Activated gamma-delta T cell treated with Interleukin-2 at 50 U/mL for 16 hours (primary cell): ENCODE measurements at regions not wholly inside any gene's neighbourhood (a gene's known extent, or its start where the extent isn't known, plus 50 kb on each side); places are given as distances from the start of the nearest gene placed in this dataset.

Experiments used
- DNase-seq: peaks from one replicate; pipeline ENCODE4 v3.0.0-alpha.2; 2020

DNA sequence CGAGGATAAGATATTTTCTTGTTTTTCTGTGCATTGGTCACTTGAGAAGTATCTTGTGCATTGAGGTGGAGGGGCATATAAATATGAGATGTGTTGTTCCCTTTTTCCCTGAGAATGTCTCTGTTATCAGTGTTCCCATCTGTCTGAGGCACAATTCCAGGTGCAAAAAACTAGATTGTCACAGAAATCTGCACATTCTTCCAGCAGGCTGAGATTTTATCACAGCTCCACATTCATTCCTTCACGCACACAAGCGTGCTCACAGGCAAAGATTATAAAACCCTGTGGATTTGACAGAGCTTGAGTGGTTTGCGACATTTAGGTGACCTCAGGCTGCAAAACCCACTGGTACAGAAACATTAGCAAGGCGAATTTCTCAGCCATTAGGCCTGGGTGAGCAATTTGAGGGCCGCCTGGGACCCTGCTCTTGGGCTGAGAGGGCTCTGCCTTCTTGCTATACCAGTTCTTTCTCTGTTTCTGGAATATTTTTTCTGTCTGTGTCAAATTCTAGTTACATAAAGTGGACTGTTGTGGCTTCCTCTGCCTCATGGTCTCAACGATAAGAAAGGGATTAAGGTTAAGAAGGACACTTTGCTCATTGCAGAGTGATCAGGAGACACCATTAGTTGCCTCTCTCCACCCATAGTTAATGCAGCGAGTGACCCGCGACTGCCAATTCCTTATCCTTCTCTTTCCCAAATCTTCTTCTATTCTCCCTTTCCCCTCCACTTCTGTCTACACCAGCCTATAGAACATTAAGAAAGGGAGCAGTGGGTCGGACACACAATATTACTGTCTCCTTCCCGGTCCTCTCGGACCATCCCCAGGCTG is 86.7 kb upstream of the C1QTNF7 start:
- no peak for DNase-seq

DNA sequence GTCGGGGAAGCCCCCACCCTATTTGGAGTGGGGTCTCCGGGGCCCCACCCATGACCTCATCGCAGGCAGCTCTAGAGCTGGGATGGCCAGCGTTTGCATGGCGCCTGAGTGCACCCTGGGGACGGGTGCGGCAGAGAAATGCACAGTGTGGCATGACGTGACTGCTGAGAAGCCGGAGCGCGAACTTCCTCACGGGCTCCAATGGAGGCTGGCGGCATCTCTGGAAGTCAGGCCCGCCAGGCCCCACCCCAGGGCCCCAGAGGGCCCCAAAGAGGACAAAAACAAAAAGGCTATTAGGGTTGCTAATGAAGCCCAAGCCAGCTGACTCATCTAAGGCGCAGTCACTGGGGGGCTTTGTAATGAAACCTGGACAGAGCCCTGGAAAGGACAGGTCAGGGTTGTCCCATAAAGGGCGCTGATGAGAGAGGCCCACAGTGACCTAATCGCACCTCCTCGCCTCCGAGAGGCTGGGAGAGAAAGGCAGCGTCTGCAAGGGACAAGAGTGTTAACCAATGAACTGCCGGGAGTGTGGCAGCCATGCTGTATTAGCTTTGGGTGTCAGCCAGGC is 86.0 kb upstream of the C1QTNF7 start:
- DNase-seq: no peak

DNA sequence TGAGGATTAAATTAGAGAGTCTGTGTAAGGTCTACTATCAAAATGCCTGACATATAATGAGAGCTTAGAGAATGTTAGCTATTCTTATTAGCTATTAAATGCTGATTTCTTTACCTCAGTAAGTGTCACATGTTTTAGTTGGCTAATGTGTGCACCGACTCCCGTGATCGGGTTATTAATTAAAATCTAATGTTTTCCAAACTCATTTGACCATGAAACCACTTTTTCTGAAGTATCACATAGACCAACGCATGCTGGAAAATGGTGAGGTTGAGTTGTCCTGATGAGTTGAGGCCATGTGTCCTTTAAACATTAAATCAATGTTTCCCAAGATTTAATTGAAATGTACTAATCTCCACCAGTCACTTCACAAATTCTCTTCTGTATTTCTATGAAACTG is 84.8 kb upstream of the C1QTNF7 start:
- no peak for DNase-seq

DNA sequence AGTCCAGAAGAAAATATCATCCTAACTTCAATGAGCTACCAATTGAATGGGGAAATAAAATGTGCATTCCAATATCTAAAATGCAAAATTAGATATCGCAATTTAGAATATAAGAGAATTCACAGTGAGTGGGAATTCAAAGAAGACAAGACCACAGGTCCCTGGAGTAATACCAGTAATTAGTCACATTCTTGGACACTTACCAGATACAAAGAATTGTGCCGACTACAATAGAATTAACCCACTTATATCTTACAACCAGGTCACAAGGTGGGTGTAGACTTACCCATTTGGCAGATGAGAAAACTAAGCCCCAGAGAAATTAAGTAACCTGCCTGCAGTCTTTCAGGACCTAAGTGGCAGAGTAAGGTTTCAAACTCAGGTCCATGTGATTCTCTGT is 84.3 kb upstream of the C1QTNF7 start:
- DNase-seq: no peak

DNA sequence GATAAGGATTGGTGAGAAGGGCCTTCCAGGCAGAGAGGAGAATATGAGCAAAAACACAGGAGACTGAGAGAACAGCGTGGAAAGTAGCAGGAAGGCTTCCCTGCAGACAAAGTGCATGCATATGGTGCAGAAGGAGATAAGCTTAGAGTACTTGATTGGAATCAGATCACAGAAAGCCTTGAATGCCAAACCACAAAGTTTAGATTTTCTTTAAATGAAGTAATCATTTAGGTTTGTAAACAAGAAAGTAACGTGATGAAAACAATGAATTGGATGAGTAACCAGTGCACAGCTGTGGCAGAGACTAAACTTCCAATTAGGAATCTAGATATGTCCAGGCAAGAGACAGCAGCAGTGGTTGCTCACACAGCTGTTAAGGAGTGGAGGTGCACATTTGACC is 83.8 kb upstream of the C1QTNF7 start:
- no peak for DNase-seq

DNA sequence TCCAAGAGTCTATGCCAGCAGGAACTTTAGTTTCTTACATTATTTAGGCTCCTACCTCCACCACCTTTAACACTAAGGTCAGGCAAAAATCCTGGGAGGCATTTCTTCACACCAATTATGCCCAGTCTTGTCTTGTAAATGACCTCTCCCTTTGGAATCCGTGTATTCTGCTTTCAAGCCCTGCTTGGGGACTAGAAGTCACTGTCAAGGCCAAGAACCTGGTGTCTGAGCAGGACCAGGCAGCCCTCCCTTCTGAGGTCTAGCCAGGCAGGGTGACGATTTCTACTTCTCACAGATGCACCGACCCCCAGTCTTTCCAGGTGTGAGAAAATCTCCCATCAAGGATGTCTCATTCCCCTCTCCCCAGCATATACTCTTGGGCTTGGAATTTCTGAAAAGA is 82.7 kb upstream of the C1QTNF7 start:
- DNase-seq: no peak

DNA sequence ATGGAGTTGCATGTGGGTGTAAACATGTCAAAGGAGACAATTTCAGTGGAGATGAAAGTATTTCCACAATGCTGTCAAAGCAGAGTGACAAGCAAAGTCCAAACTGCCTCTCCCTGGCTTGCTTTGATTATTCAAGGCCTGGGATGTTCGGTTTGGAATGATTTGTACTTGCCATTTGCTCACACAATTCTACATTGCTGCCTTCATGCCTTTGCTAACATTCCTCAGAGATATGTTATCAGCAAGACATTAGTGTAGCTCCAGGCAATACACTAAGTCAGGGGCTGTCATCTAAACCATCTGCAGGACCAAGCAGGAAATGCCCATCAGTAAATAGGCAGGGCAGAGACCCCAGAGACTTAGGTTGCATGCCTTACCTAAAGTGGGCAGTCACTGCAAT is 79.6 kb upstream of the C1QTNF7 start:
- no peak for DNase-seq

DNA sequence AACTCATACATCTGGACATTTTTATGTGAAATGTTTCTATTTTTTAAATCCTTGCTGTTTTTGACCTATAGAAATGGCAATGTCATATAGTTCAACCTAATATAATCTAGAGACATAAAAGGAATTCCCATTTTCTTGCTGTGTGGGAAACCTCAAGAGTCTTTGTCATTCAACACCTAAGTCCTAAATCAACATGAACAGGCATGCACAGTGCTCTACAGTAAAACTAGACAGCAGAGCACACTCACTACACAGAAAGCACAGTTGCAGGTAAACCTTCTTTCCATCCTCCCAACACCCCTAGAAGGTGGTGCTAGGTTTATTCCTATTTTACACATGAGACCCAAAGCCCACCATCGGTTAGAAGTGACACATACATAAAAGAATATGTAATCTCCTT is 79.1 kb upstream of the C1QTNF7 start:
- DNase-seq: no peak

DNA sequence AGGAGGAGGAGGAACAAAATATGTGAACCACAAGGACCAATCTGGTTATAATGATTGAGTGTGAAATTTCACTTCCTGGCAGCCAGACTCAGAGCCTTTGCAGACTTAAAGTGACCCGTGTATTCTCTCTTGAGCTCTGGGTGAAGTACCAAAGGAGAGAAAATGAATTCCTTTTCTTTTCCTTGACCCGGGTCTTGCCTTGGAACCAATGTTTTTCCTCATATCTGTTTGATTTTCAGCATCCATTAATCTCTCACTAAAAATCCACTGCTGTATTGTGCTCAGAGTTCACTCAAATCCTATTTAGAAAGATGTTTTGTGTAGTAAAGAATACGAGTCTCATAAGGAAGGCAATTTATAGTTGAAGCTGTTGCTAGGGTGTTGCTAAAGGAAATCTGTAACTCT is 78.3 kb upstream of the C1QTNF7 start:
- no peak for DNase-seq

DNA sequence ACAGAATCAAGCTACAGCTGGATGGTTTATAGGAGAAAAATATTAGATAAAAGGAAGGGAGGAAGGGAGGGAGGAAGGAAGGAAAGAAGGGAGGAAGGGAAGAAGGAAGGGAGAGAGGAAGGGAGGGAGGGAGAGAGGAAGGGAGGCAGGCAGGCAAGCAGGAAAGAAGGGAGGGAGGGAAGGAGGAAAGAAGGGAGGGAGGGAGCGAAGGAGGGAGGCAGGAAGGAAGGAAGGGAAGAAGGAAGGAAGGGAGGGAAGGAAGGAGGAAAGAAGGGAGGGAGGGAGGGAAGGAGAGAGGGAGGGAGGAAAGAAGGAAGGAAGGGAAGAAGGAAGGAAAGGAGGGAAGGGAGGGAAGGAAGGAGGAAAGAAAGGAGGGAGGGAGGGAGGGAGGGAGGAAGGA is 77.9 kb upstream of the C1QTNF7 start:
- DNase-seq: no peak

DNA sequence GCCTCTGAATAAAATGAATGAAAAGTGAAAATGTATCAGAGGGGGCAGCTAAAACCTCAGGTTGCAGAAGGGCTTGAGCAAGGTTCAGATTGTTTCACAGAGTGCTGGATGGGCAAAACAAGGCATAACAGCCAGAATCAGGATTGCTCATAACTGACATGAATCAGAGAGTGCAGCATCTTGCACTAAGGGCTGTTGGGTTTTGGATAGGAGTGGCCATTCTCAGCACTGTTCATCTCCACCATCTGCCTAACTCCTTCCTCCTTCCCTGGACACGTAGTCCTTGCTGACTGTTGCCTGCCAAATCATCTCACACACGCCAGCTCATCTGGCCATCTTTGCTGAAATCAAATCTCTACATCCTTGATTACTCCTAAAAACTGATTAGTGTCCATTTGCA is 75.3 kb upstream of the C1QTNF7 start:
- no peak for DNase-seq

DNA sequence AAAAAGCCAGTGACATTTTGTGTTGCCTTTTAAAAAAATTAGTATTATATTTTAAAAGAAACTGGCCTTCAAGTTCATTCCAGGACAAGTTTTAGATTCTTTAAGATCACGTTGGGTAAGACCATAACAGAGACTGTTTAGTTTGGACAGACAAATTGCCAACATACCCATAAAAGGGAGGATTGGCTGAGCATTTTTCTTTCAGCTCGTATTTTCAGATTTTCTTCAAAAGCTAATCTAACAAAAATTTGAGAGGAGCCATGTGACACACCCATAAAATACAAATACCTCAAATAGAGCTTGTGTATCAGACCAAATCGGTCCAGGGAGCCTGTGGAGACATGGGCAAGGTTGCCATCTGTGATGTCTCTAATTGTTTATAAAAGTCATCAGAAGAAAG is 74.6 kb upstream of the C1QTNF7 start:
- DNase-seq: no peak

DNA sequence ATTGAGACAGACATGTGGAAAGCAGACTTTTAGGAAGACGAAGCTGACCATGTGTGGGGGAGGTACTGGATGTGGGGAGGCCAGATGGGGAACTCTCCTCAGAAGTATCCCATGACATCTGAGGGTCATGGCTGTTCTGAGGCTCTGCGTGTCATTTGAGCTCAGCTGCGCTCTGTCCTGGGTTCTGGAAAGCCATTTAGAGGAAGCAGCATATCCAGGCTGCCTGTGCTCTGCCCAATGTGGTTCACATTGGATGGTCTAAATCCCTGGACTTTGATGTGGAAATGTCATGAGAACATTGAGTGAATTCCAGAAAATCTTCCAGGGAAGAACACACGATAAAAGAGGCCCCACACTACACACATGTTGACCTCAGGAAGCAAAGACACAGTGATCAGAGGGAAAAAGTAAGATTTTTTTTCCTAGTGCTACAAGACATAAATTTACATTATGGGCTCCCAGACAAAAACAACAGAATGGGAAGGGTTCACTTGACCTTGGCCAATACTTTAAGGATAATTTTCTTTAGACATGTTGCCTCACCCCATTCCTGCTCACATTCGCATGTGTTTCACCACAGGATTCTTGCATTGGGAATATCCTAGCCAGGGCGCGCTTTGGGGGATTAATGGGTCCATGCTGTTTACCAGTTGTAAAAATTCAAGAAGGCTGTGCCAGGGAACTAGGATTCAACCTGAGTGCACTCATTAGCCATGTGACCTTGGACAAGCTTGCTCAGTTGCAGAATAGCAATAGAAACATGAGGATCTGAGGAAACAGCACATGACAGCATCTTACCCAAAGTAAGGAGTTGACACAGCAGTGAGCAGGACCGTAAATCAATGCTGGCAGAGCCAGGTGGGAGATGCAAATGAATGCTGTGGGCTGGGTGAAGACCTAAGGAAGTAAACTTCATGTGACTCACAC is 73.2 kb upstream of the C1QTNF7 start:
- DNase-seq: no peak

DNA sequence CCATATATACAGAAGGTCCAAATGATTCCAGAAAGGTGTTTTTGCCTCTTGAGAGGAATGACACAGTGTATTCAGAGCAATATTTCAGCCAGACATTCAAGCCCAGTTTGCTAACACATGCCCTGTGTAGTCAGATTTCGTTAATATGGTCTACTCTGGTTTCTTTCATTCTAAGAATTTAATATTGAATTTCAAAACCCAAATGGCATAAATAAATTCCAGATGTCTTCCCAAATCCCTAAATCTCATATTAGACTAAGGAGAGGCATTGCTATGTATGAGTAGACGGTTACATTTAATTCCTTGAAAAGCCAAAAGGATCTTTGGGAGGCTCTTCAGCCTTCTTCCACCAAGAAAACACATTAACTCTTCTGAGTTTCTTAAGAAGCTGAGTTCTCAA is 66.3 kb upstream of the C1QTNF7 start:
- DNase-seq: no peak

DNA sequence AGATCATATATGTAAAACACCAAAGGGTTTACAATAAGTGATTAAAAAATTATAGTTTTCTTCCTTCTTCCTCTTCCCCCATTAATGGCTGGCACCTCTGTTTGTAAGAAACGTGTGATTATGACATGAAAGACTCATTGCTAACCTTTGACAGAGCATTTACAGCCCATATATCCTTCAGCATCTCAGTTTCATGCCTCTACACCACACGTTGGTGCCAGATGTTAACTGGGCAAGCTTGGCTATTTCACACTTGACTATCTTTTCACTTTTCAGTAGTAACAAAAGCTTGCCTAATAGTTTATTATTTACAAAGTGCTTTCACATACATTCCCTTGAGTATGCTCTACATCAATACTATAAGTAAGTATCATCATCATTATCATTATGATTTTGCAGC is 65.3 kb upstream of the C1QTNF7 start:
- no peak for DNase-seq

DNA sequence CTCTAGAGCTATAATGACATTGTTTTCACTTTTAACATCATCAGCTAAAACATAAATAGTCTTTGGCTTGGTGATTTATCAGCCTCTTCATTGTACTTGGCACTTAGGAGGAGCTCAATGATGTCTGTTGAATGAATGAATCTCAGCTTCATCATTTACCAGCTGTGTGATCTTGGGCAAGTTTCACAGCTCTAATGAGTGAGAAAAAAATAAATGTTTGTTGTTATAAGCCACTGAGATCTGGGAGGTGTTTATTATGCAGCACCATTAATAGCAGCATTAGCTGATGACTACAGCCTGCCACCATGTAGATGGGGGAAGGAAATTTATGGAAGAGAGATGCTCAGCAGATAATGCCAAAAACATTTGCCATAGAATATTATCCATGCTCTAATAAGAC is 63.6 kb upstream of the C1QTNF7 start:
- no peak for DNase-seq

DNA sequence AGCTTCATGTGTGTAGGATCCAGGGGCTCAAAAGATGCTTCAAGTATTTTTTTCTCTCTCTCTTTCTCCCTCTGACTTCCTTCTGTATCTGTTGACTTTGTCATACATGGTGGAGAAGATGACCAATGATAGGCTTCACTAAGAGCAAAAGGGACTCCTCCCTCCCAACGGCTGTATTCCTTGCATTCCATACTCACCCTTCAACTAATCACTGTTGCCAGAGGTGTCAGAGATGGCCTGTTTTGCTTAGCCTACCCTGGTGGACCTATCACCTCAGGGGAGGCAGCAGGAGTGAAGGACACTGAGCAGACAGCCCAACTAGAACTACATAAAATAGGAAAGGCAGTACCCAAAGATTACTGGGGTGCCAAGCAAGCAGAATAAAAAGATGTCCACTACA is 62.2 kb upstream of the C1QTNF7 start:
- DNase-seq: no peak

DNA sequence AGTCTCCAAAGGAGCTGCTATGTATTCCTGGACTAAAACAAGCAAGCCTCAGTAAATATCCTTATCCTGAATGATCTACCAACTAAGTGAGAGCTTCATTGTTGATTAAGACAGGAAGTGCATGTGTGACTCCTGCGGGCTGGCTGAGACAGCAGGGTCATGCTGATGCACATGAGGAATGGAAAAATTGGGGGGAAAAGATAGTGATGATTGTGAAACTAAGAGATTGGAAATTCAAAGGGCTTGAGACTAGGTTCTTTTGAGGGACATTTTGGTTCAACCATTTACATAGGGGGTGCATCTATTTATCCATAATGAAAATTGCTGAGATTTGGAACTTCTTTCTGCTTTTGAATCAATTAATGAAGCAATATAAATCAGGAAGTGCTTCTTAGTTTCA is 61.1 kb upstream of the C1QTNF7 start:
- no peak for DNase-seq

DNA sequence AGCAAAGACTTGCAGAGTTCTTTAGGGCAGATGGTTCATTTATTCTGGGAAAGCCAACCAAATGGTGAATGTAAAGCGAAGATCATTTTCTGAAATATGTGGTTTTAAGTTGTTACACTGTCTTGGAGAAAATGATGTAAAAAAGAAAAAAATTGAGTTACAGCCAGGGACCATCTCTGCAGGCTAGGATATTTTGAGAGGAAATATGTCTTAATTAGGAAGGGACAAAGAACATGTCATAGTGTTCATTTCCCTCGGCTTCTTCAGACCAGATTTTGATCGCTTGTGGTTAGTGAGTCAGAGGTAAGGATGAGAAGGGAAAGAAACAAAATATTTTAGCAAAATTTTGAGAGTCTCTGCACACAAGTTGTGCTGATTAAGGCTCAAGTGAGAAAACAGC is 59.0 kb upstream of the C1QTNF7 start:
- no peak for DNase-seq

DNA sequence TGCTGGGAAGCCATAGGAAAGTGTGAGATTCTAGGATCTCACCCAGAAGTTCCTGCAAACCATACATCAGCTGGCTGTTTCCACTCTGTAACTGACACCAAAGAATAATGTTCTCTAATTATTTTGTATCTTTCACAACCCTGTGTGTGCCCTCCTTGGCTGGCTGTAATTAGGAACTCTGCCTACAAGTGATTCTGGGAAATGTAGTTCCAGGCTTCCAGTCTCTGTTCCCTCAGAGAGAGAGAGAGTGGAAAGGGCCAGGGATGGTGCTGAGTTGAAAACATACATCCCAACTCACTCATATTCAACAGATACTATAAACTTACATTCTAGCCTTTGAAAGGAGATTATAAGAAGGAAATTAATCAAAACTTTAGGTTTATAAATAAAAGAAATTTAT is 57.5 kb upstream of the C1QTNF7 start:
- DNase-seq: no peak

DNA sequence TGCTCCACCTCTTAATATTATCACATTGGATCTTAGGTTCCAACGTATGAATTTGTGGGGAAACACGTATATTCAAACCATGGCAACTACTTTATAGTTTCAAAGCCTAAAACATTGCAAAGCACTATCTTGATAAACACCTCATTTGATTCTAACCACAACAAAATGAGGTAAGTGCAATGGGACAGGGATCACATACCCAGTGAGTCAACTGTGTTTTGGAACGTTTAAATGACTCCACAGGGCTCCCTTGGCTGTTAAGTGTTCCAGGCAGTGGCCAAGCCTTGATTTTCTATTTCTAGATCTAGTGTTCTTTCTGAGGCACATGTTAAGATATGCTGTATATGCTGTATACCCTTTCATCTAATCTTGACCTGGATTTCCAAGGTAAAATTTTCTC is 54.5 kb upstream of the C1QTNF7 start:
- no peak for DNase-seq

DNA sequence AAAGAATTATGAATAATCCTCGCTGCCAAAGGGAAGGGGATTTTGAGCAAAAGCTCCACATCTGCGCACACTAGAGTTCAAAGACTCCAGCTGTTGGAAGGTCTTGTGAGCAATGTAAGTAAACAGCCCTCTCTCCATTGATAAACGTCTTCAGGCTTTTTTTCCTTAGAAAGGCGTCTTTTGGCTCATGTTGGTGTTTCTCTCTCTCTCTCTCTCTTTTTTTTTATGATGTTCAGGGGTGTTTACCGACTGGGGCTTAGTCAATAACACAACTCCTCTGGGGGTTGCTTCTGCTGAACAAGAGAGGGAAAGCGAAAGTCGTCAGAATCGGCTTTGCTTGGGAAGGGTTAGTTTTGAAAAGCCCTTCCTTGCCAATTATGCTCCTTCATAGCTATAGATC is 53.2 kb upstream of the C1QTNF7 start:
- no peak for DNase-seq

DNA sequence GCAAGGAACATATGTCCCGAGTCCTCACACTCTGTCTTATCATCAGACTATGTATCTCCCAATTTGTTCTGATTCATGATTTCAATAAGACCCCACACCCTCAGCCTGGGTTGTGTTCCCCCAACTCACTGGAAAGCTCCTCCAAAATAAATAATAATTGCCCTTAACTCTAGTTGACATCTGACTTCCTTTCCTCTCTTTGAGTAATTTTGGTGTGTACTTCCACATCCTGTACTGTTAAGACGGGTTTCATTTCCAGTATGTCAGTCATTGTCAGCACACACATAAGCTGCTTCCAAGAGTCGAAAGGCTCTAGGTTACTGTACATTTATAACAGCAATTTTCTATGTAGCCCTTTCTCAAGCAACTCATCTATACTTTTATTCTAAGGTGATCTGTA is 52.2 kb upstream of the C1QTNF7 start:
- no peak for DNase-seq

DNA sequence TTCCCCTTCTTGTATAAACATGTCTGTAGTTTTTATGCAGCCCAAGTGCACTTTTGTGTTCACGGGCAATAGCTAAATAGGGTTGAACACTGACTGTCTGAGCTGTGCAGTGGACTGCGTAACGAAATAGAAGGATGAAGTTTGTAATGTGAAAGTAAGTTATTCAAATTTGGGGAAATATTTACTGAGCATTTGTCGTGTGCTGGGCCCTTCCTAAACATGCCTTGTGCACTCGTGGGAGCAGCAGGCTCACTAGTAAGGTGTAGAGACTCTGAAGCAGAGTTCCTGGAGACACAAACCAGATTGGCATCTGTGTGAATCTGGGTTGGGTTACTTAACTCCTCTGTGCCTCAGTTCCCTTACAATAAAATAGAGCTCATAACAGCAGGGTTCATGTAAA is 51.7 kb upstream of the C1QTNF7 start:
- no peak for DNase-seq
